ENCODE measurements at regions not wholly inside any gene's neighbourhood (a gene's known extent, or its start where the extent isn't known, plus 50 kb on each side); places are given as distances from the start of the nearest gene placed in this dataset.

- no peak for DNase-seq (ENCODE audit: low read depth, low spot score)
- in situ Hi-C loops (cut with HindIII; ENCODE audit: low sequenced_read_pairs): no loop called here
- TF ChIP-seq, protein P1, sequence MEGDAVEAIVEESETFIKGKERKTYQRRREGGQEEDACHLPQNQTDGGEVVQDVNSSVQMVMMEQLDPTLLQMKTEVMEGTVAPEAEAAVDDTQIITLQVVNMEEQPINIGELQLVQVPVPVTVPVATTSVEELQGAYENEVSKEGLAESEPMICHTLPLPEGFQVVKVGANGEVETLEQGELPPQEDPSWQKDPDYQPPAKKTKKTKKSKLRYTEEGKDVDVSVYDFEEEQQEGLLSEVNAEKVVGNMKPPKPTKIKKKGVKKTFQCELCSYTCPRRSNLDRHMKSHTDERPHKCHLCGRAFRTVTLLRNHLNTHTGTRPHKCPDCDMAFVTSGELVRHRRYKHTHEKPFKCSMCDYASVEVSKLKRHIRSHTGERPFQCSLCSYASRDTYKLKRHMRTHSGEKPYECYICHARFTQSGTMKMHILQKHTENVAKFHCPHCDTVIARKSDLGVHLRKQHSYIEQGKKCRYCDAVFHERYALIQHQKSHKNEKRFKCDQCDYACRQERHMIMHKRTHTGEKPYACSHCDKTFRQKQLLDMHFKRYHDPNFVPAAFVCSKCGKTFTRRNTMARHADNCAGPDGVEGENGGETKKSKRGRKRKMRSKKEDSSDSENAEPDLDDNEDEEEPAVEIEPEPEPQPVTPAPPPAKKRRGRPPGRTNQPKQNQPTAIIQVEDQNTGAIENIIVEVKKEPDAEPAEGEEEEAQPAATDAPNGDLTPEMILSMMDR (IDR thresholded peaks at IDR 0.05; ENCODE audit: low read depth, low read length): no peak
- H3K4me3 ChIP-seq (ENCODE audit: low read depth, low read length): no peak overlapping the region
These were observed 79.4 kb upstream of the EN2 start for GRCh38 chr7:155378580-155378934.

- TF ChIP-seq, protein P1 (IDR thresholded peaks at IDR 0.05; ENCODE audit: low read depth, low read length): no peak
- H3K4me3 ChIP-seq (ENCODE audit: low read depth, low read length): no peak overlapping the region
- no peak for DNase-seq (ENCODE audit: low read depth, low spot score)
- in situ Hi-C loops (cut with HindIII; ENCODE audit: low sequenced_read_pairs): no loop called here
These were observed 78.7 kb upstream of the EN2 start for GRCh38 chr7:155378959-155379871.

- peak; percentile 49 for DNase-seq (ENCODE audit: low read depth, low spot score)
- H3K4me3 ChIP-seq (ENCODE audit: low read depth, low read length): no peak overlapping the region
- in situ Hi-C loops (cut with HindIII; ENCODE audit: low sequenced_read_pairs): no loop called here
These were observed 77.6 kb upstream of the EN2 start for GRCh38 chr7:155380221-155380861.

GRCh38 chr7:155380976-155381851 is 76.7 kb upstream of the EN2 start:
- H3K4me3 ChIP-seq (ENCODE audit: low read depth, low read length): no peak overlapping the region
- in situ Hi-C loops (cut with HindIII; ENCODE audit: low sequenced_read_pairs): no loop called here
- DNase-seq (ENCODE audit: low read depth, low spot score): no peak
- TF ChIP-seq, protein P1 (IDR thresholded peaks at IDR 0.05; ENCODE audit: low read depth, low read length): no peak

More at GRCh38 chr7:155380221-155380861, 77.6 kb upstream of the EN2 start:
- TF ChIP-seq, protein P1 (IDR thresholded peaks at IDR 0.05; ENCODE audit: low read depth, low read length): peak; percentile 84

- H3K4me3 ChIP-seq (ENCODE audit: low read depth, low read length): no peak overlapping the region
- TF ChIP-seq, protein P1 (IDR thresholded peaks at IDR 0.05; ENCODE audit: low read depth, low read length): no peak
- DNase-seq (ENCODE audit: low read depth, low spot score): no peak
- in situ Hi-C loops (cut with HindIII; ENCODE audit: low sequenced_read_pairs): no loop called here
These were observed 75.8 kb upstream of the EN2 start for GRCh38 chr7:155381852-155382801.

Measured in astrocyte of the spinal cord (primary cell).